Neural progenitor cell (in vitro differentiated cells): ENCODE measurements at regions not wholly inside any gene's neighbourhood (a gene's known extent, or its start where the extent isn't known, plus 50 kb on each side); places are given as distances from the start of the nearest gene placed in this dataset.

Source experiments
- EZH2phosphoT487 ChIP-seq: fragments of 200-600 bp; sonication (generic); IDR thresholded peaks from 2 replicates; pipeline ENCODE4 v1.6.1; 2017; ENCODE audit warnings: antibody characterized with exemption
- TF ChIP-seq, protein P1 (sequence below): fragments of 200-600 bp; sonication (generic); IDR thresholded peaks from 2 replicates; pipeline ENCODE4 v1.5.1; 2017; ENCODE audit warnings: antibody characterized with exemption, mild to moderate bottlenecking

GRCh38 chr5:4206127-4206526 lies 610.5 kb downstream of the IRX1 start:
- TF ChIP-seq, protein P1, sequence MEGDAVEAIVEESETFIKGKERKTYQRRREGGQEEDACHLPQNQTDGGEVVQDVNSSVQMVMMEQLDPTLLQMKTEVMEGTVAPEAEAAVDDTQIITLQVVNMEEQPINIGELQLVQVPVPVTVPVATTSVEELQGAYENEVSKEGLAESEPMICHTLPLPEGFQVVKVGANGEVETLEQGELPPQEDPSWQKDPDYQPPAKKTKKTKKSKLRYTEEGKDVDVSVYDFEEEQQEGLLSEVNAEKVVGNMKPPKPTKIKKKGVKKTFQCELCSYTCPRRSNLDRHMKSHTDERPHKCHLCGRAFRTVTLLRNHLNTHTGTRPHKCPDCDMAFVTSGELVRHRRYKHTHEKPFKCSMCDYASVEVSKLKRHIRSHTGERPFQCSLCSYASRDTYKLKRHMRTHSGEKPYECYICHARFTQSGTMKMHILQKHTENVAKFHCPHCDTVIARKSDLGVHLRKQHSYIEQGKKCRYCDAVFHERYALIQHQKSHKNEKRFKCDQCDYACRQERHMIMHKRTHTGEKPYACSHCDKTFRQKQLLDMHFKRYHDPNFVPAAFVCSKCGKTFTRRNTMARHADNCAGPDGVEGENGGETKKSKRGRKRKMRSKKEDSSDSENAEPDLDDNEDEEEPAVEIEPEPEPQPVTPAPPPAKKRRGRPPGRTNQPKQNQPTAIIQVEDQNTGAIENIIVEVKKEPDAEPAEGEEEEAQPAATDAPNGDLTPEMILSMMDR, result no peak
- TF ChIP-seq EZH2phosphoT487, result no peak
